ENCODE measurements at regions not wholly inside any gene's neighbourhood (a gene's known extent, or its start where the extent isn't known, plus 50 kb on each side); places are given as distances from the start of the nearest gene placed in this dataset.

DNA sequence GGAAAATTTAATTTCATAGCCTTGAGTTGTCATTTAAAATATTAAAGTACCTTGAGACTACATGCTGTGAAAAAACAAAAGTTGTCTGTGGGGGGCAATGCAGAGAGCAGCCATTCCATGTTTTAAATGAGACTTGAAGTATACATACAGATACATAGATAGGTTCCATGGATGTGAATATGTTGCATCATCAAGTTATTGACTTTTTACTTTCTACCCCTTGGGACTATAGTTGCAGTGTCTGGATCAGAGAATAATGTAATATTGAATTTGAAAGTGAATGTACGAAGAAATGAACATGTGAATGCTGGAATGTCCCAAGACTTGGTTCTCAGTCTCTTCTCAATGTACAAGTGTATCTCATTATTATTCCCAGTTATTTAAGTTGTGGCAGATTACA, 751.0 kb downstream of the MRPL39 start:
- Histone ChIP-seq H2AFZ (no peak overlapping the region), H3K4me1 (ENCODE audit: insufficient read depth) (no peaks in the 10 kb centered on the region), H3F3A (replicated peaks; ENCODE audit: low read depth) (no peaks in the 10 kb centered on the region), H3K4me2 (no peak overlapping the region), H3K36me3 (ENCODE audit: insufficient read depth) (no peaks in the 10 kb centered on the region), H3K27me3 (ENCODE audit: insufficient read depth) (no peaks in the 10 kb centered on the region), H4K20me1 (replicated peaks; ENCODE audit: insufficient read depth) (no peaks in the 10 kb centered on the region), H3K27ac (ENCODE audit: low read depth) (no peak overlapping the region), H3K79me2 (replicated peaks; ENCODE audit: insufficient read depth) (no peaks in the 10 kb centered on the region), H3K9me2 (ENCODE audit: insufficient read depth) (no peaks in the 10 kb centered on the region), H3K4me3 (no peak overlapping the region)
- peaks cover 62% of the 10 kb centered on the region for H3K9me3 Mint-ChIP-seq
- H3K27ac Mint-ChIP-seq = no peak overlapping the region
- no peaks in the 10 kb centered on the region for H3K27me3 Mint-ChIP-seq (ENCODE audit: insufficient read depth, low read depth, poor library complexity)
- no peaks in the 10 kb centered on the region for H3K4me1 Mint-ChIP-seq
- no peak for ATAC-seq
- no peaks in the 10 kb centered on the region; the same call in 2 of the 3 replicates for H3K36me3 Mint-ChIP-seq (ENCODE audit: low read depth)
- no peak for DNase-seq (ENCODE audit: low spot score)
- TF ChIP-seq ZNF114 (CRISPR knock-in tag; IDR thresholded peaks at IDR 0.05) (no peak), POLR2AphosphoS5 (IDR thresholded peaks at IDR 0.05; ENCODE audit: low read depth) (no peak), JUNB (IDR thresholded peaks at IDR 0.05; ENCODE audit: unreplicated experiment) (no peak), EZH2 (IDR thresholded peaks at IDR 0.05; ENCODE audit: low read depth, unreplicated experiment) (no peak), STAT1 (IDR thresholded peaks at IDR 0.05; ENCODE audit: unreplicated experiment) (no peak), ZNF331 (CRISPR knock-in tag; IDR thresholded peaks at IDR 0.05; ENCODE audit: low read depth) (no peak), EZH2phosphoT487 (IDR thresholded peaks at IDR 0.05; ENCODE audit: unreplicated experiment) (no peak), NANOG (IDR thresholded peaks at IDR 0.05; ENCODE audit: borderline replicate concordance) (no peak), CREB1 (CRISPR knock-in tag; IDR thresholded peaks at IDR 0.05; ENCODE audit: low read depth) (no peak)
- TF ChIP-seq, protein P1, sequence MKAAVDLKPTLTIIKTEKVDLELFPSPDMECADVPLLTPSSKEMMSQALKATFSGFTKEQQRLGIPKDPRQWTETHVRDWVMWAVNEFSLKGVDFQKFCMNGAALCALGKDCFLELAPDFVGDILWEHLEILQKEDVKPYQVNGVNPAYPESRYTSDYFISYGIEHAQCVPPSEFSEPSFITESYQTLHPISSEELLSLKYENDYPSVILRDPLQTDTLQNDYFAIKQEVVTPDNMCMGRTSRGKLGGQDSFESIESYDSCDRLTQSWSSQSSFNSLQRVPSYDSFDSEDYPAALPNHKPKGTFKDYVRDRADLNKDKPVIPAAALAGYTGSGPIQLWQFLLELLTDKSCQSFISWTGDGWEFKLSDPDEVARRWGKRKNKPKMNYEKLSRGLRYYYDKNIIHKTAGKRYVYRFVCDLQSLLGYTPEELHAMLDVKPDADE (IDR thresholded peaks at IDR 0.05) = no peak
- TF ChIP-seq, protein P2, sequence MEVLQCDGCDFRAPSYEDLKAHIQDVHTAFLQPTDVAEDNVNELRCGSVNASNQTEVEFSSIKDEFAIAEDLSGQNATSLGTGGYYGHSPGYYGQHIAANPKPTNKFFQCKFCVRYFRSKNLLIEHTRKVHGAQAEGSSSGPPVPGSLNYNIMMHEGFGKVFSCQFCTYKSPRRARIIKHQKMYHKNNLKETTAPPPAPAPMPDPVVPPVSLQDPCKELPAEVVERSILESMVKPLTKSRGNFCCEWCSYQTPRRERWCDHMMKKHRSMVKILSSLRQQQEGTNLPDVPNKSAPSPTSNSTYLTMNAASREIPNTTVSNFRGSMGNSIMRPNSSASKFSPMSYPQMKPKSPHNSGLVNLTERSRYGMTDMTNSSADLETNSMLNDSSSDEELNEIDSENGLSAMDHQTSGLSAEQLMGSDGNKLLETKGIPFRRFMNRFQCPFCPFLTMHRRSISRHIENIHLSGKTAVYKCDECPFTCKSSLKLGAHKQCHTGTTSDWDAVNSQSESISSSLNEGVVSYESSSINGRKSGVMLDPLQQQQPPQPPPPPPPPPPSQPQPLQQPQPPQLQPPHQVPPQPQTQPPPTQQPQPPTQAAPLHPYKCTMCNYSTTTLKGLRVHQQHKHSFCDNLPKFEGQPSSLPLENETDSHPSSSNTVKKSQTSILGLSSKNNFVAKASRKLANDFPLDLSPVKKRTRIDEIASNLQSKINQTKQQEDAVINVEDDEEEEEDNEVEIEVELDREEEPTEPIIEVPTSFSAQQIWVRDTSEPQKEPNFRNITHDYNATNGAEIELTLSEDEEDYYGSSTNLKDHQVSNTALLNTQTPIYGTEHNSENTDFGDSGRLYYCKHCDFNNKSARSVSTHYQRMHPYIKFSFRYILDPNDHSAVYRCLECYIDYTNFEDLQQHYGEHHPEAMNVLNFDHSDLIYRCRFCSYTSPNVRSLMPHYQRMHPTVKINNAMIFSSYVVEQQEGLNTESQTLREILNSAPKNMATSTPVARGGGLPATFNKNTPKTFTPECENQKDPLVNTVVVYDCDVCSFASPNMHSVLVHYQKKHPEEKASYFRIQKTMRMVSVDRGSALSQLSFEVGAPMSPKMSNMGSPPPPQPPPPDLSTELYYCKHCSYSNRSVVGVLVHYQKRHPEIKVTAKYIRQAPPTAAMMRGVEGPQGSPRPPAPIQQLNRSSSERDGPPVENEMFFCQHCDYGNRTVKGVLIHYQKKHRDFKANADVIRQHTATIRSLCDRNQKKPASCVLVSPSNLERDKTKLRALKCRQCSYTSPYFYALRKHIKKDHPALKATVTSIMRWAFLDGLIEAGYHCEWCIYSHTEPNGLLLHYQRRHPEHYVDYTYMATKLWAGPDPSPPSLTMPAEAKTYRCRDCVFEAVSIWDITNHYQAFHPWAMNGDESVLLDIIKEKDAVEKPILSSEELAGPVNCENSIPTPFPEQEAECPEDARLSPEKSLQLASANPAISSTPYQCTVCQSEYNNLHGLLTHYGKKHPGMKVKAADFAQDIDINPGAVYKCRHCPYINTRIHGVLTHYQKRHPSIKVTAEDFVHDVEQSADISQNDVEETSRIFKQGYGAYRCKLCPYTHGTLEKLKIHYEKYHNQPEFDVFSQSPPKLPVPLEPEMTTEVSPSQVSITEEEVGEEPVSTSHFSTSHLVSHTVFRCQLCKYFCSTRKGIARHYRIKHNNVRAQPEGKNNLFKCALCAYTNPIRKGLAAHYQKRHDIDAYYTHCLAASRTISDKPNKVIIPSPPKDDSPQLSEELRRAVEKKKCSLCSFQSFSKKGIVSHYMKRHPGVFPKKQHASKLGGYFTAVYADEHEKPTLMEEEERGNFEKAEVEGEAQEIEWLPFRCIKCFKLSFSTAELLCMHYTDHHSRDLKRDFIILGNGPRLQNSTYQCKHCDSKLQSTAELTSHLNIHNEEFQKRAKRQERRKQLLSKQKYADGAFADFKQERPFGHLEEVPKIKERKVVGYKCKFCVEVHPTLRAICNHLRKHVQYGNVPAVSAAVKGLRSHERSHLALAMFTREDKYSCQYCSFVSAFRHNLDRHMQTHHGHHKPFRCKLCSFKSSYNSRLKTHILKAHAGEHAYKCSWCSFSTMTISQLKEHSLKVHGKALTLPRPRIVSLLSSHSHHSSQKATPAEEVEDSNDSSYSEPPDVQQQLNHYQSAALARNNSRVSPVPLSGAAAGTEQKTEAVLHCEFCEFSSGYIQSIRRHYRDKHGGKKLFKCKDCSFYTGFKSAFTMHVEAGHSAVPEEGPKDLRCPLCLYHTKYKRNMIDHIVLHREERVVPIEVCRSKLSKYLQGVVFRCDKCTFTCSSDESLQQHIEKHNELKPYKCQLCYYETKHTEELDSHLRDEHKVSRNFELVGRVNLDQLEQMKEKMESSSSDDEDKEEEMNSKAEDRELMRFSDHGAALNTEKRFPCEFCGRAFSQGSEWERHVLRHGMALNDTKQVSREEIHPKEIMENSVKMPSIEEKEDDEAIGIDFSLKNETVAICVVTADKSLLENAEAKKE (CRISPR knock-in tag; IDR thresholded peaks at IDR 0.05) = no peak
- TF ChIP-seq, protein P3, sequence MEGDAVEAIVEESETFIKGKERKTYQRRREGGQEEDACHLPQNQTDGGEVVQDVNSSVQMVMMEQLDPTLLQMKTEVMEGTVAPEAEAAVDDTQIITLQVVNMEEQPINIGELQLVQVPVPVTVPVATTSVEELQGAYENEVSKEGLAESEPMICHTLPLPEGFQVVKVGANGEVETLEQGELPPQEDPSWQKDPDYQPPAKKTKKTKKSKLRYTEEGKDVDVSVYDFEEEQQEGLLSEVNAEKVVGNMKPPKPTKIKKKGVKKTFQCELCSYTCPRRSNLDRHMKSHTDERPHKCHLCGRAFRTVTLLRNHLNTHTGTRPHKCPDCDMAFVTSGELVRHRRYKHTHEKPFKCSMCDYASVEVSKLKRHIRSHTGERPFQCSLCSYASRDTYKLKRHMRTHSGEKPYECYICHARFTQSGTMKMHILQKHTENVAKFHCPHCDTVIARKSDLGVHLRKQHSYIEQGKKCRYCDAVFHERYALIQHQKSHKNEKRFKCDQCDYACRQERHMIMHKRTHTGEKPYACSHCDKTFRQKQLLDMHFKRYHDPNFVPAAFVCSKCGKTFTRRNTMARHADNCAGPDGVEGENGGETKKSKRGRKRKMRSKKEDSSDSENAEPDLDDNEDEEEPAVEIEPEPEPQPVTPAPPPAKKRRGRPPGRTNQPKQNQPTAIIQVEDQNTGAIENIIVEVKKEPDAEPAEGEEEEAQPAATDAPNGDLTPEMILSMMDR (conservative IDR thresholded peaks at IDR 0.05; ENCODE audit: low read depth in 2 of 2) = no peak
- TF ChIP-seq, protein P4, sequence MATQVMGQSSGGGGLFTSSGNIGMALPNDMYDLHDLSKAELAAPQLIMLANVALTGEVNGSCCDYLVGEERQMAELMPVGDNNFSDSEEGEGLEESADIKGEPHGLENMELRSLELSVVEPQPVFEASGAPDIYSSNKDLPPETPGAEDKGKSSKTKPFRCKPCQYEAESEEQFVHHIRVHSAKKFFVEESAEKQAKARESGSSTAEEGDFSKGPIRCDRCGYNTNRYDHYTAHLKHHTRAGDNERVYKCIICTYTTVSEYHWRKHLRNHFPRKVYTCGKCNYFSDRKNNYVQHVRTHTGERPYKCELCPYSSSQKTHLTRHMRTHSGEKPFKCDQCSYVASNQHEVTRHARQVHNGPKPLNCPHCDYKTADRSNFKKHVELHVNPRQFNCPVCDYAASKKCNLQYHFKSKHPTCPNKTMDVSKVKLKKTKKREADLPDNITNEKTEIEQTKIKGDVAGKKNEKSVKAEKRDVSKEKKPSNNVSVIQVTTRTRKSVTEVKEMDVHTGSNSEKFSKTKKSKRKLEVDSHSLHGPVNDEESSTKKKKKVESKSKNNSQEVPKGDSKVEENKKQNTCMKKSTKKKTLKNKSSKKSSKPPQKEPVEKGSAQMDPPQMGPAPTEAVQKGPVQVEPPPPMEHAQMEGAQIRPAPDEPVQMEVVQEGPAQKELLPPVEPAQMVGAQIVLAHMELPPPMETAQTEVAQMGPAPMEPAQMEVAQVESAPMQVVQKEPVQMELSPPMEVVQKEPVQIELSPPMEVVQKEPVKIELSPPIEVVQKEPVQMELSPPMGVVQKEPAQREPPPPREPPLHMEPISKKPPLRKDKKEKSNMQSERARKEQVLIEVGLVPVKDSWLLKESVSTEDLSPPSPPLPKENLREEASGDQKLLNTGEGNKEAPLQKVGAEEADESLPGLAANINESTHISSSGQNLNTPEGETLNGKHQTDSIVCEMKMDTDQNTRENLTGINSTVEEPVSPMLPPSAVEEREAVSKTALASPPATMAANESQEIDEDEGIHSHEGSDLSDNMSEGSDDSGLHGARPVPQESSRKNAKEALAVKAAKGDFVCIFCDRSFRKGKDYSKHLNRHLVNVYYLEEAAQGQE (IDR thresholded peaks at IDR 0.05; ENCODE audit: unreplicated experiment) = no peak
- H3K4me3 Mint-ChIP-seq = no peak overlapping the region

Data from GM23338 (cell line).